HEK293 (cell line): ENCODE measurements at regions not wholly inside any gene's neighbourhood (a gene's known extent, or its start where the extent isn't known, plus 50 kb on each side); places are given as distances from the start of the nearest gene placed in this dataset.

Experiments
- CTCF ChIA-PET: fragments of 350-600 bp; formaldehyde crosslinking; extraction: SDS; loops from one replicate; lab custom pipeline; 2021; ENCODE audit warnings: antibody characterized with exemption; lab: Yijun Ruan, JAX
- POLR2A ChIA-PET: fragments of 300-600 bp; formaldehyde crosslinking; extraction: SDS; loops from one replicate; lab custom pipeline; 2020; ENCODE audit warnings: antibody characterized with exemption, inconsistent platforms; lab: Yijun Ruan, JAX
- H3K27ac ChIP-seq: fragments of 200-500 bp; sonication (Bioruptor generic); 2 replicates; pipeline ENCODE4 v1.5.1; 2014; ENCODE audit warnings: low read depth, low read length, control low read depth, inconsistent platforms; ENCODE audit errors: extremely low read depth
- H3K36me3 ChIP-seq, 2 experiments: fragments of 200-500 bp in 1 of 2; sonication (Bioruptor generic) in 1 of 2; 1 replicate in 1 of 2; 2 replicates in 1 of 2; pipeline ENCODE4 v1.5.1; 2014 to 2017; ENCODE audit warnings: inconsistent platforms in 2 of 2, low read length in 2 of 2; ENCODE audit not compliant: control insufficient read depth in 2 of 2, insufficient read depth in 1 of 2
- H3K4me1 ChIP-seq: fragments of 200-500 bp; sonication (Bioruptor generic); 2 replicates; pipeline ENCODE4 v1.5.1; 2014; ENCODE audit warnings: mild to moderate bottlenecking, low read length, inconsistent platforms; ENCODE audit not compliant: control insufficient read depth, insufficient read depth
- H3K4me3 ChIP-seq: 2 replicates; pipeline ENCODE4 v1.5.1; 2011; ENCODE audit warnings: low read depth, mild to moderate bottlenecking, control low read depth, low read length, moderate library complexity
- H3K9me3 ChIP-seq: fragments of 200-500 bp; sonication (Bioruptor generic); 2 replicates; pipeline ENCODE4 v1.5.1; 2014; ENCODE audit warnings: low read depth, low read length, inconsistent platforms; ENCODE audit not compliant: control insufficient read depth, insufficient read depth
- MEIS1 ChIP-seq: sonication (generic); formaldehyde crosslinking; IDR thresholded peaks from 2 replicates; pipeline ENCODE4 v1.8.1; 2022; ENCODE audit warnings: missing genetic modification reagents, mild to moderate bottlenecking, borderline replicate concordance
- SCRT1 ChIP-seq: fragments of 450-650 bp; formaldehyde crosslinking; IDR thresholded peaks from 2 replicates; pipeline ENCODE4 v1.5.1; 2016; ENCODE audit warnings: missing biosample characterization, missing genetic modification characterization, borderline replicate concordance
- TCF7L2 ChIP-seq: IDR thresholded peaks from 2 replicates; pipeline ENCODE4 v1.6.1; 2011; ENCODE audit warnings: low read depth, mild to moderate bottlenecking, inconsistent platforms, low read length, moderate library complexity, borderline replicate concordance
- ZNF112 ChIP-seq: fragments of 450-650 bp; formaldehyde crosslinking; IDR thresholded peaks from 2 replicates; pipeline ENCODE4 v1.5.0; 2017; ENCODE audit warnings: missing biosample characterization, missing genetic modification characterization
- ZNF133 ChIP-seq: fragments of 450-650 bp; formaldehyde crosslinking; IDR thresholded peaks from 2 replicates; pipeline ENCODE4 v1.5.1; 2016; ENCODE audit warnings: missing biosample characterization, missing genetic modification characterization
- ZNF157 ChIP-seq: fragments of 450-650 bp; formaldehyde crosslinking; IDR thresholded peaks from 2 replicates; pipeline ENCODE4 v1.5.1; 2016; ENCODE audit warnings: missing biosample characterization, missing genetic modification characterization
- ZNF221 ChIP-seq: fragments of 450-650 bp; formaldehyde crosslinking; IDR thresholded peaks from 2 replicates; pipeline ENCODE4 v1.5.1; 2017; ENCODE audit warnings: missing biosample characterization, missing genetic modification characterization, borderline replicate concordance
- ZNF23 ChIP-seq: fragments of 450-650 bp; formaldehyde crosslinking; IDR thresholded peaks from 2 replicates; pipeline ENCODE4 v1.5.1; 2016; ENCODE audit warnings: missing biosample characterization, missing genetic modification characterization, borderline replicate concordance
- ZNF24 ChIP-seq: fragments of 450-650 bp; formaldehyde crosslinking; IDR thresholded peaks from 2 replicates; pipeline ENCODE4 v1.5.1; 2016; ENCODE audit warnings: missing biosample characterization, missing genetic modification characterization
- ZNF248 ChIP-seq: fragments of 450-650 bp; formaldehyde crosslinking; IDR thresholded peaks from 2 replicates; pipeline ENCODE4 v1.5.1; 2017; ENCODE audit warnings: missing biosample characterization, missing genetic modification characterization
- ZNF274 ChIP-seq, 2 experiments: fragments of 200-500 bp in 1 of 2; fragments of 450-650 bp in 1 of 2; sonication (Bioruptor generic) in 1 of 2; formaldehyde crosslinking in 1 of 2; IDR thresholded peaks; 2 replicates each; pipeline versions ENCODE4 v1.5.1 to v1.6.1; 2014 to 2016; ENCODE audit warnings: borderline replicate concordance in 1 of 2, inconsistent platforms in 1 of 2, low read length in 1 of 2, missing biosample characterization in 1 of 2, missing genetic modification characterization in 1 of 2
- ZNF324 ChIP-seq: fragments of 450-650 bp; formaldehyde crosslinking; IDR thresholded peaks from 2 replicates; pipeline ENCODE4 v1.5.1; 2016; ENCODE audit warnings: missing biosample characterization, missing genetic modification characterization
- ZNF341 ChIP-seq: fragments of 450-650 bp; formaldehyde crosslinking; IDR thresholded peaks from 2 replicates; pipeline ENCODE4; 2016; ENCODE audit warnings: low read depth, missing biosample characterization, missing genetic modification characterization
- ZNF391 ChIP-seq: fragments of 450-650 bp; formaldehyde crosslinking; IDR thresholded peaks from 2 replicates; pipeline ENCODE4 v1.5.1; 2016; ENCODE audit warnings: low read depth, missing biosample characterization, missing genetic modification characterization, borderline replicate concordance
- ZNF423 ChIP-seq: fragments of 450-650 bp; formaldehyde crosslinking; IDR thresholded peaks from 2 replicates; pipeline ENCODE4 v1.5.1; 2016; ENCODE audit warnings: missing biosample characterization, missing genetic modification characterization
- ZNF48 ChIP-seq: fragments of 450-650 bp; formaldehyde crosslinking; IDR thresholded peaks from 2 replicates; pipeline ENCODE4 v1.5.1; 2016; ENCODE audit warnings: missing biosample characterization, missing genetic modification characterization
- ZNF501 ChIP-seq: fragments of 450-650 bp; formaldehyde crosslinking; IDR thresholded peaks from 2 replicates; pipeline ENCODE4 v1.5.1; 2016; ENCODE audit warnings: missing biosample characterization, missing genetic modification characterization
- ZNF571 ChIP-seq: fragments of 450-650 bp; formaldehyde crosslinking; IDR thresholded peaks from 2 replicates; pipeline ENCODE4 v1.5.0; 2017; ENCODE audit warnings: missing biosample characterization, missing genetic modification characterization
- ZNF623 ChIP-seq: fragments of 450-650 bp; formaldehyde crosslinking; IDR thresholded peaks from 2 replicates; pipeline ENCODE4 v1.5.1; 2016; ENCODE audit warnings: missing biosample characterization, missing genetic modification characterization
- ZNF626 ChIP-seq: fragments of 450-650 bp; sonication (Bioruptor Pico); formaldehyde crosslinking; IDR thresholded peaks from 2 replicates; pipeline ENCODE4 v1.5.1; 2018; ENCODE audit warnings: missing biosample characterization, missing genetic modification characterization, inconsistent platforms
- ZNF658 ChIP-seq: fragments of 450-650 bp; formaldehyde crosslinking; IDR thresholded peaks from 2 replicates; pipeline ENCODE4; 2016; ENCODE audit warnings: missing biosample characterization, missing genetic modification characterization
- ZNF701 ChIP-seq: fragments of 450-650 bp; formaldehyde crosslinking; IDR thresholded peaks from 2 replicates; pipeline ENCODE4 v1.5.1; 2016; ENCODE audit warnings: missing biosample characterization, missing genetic modification characterization
- ZXDB ChIP-seq: fragments of 450-650 bp; formaldehyde crosslinking; IDR thresholded peaks from 2 replicates; pipeline ENCODE4 v1.5.1; 2016; ENCODE audit warnings: missing biosample characterization, missing genetic modification characterization
- TF ChIP-seq, protein P1 (sequence below): fragments of 450-650 bp; formaldehyde crosslinking; IDR thresholded peaks from 2 replicates; pipeline ENCODE4 v1.5.1; 2016; ENCODE audit warnings: missing biosample characterization, missing genetic modification characterization
- TF ChIP-seq, protein P2 (sequence below): fragments of 450-650 bp; formaldehyde crosslinking; IDR thresholded peaks from 2 replicates; pipeline ENCODE4 v1.5.1; 2016; ENCODE audit warnings: missing biosample characterization, missing genetic modification characterization
- TF ChIP-seq, protein P3 (sequence below): fragments of 450-650 bp; formaldehyde crosslinking; IDR thresholded peaks from 2 replicates; pipeline ENCODE4 v1.5.1; 2016; ENCODE audit warnings: missing biosample characterization, missing genetic modification characterization, borderline replicate concordance

DNA sequence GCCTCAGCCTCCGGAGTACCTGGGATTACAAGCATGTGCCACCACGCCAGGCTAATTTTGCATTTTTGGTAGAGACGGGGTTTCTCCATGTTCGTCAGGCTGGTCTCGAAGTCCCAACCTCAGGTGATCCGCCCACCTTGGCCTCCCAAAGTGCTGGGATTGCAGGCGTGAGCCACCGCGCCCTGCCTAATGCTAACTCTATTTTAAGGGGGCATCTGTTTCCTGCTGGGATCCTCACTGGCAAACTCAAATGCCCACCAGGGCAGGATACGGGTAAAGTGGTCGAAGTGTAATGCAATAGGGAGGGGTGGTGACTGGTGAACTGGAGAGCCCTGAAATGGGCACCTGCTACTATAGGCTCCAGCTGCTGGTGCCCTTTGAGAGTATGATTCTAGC is 131.9 kb upstream of the ZNF217 start:
- Histone ChIP-seq H3K27ac (no peak overlapping the region), H3K4me1 (no peaks in the 10 kb centered on the region), H3K4me3 (no peak overlapping the region), H3K36me3 (no peaks in the 10 kb centered on the region), H3K9me3 (no peaks in the 10 kb centered on the region)
- CTCF ChIA-PET: interaction anchor here (0.6 kb wide), 1 partner anchor 146 kb away, joined by 8 read pairs; no protein-coding TSS in a partner anchor
- TF ChIP-seq ZNF133 (tag by site-specific recombination) (no peak), TCF7L2 (no peak), ZNF623 (tag by site-specific recombination) (no peak), ZNF701 (no peak)
- POLR2A ChIA-PET: no interaction called here

DNA sequence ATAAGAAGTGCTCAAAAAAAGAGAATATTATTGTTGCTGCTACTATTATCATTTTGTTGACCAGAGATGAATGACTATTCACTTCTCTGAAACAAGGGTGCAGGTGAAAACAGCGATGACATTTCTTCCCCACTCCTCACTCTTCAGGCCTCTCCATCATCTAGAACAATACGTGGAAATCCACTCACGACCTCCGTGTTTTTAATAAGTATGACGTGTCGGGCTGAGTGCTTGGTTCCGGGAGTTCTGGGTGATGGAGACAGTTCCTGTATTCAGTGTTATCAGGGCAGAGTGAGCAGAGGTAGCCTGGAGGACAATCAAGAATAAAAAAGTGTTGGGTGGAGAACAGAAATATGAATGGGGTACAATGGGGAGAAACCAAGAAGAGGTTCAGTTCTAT is 130.0 kb upstream of the ZNF217 start:
- POLR2A ChIA-PET: no interaction called here
- no peaks in the 10 kb centered on the region for H3K9me3 ChIP-seq
- no peaks in the 10 kb centered on the region for H3K36me3 ChIP-seq
- no peaks in the 10 kb centered on the region for H3K4me1 ChIP-seq
- no peak overlapping the region for H3K4me3 ChIP-seq
- TF ChIP-seq ZNF571 (tag by site-specific recombination): no peak
- TF ChIP-seq, protein P1, sequence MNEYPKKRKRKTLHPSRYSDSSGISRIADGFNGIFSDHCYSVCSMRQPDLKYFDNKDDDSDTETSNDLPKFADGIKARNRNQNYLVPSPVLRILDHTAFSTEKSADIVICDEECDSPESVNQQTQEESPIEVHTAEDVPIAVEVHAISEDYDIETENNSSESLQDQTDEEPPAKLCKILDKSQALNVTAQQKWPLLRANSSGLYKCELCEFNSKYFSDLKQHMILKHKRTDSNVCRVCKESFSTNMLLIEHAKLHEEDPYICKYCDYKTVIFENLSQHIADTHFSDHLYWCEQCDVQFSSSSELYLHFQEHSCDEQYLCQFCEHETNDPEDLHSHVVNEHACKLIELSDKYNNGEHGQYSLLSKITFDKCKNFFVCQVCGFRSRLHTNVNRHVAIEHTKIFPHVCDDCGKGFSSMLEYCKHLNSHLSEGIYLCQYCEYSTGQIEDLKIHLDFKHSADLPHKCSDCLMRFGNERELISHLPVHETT (tag by site-specific recombination): no peak
- TF ChIP-seq ZNF274 (IDR thresholded peaks at IDR 0.05; ENCODE audit: low read length): no peak
- TF ChIP-seq ZNF274 (tag by site-specific recombination; IDR thresholded peaks at IDR 0.05; ENCODE audit: borderline replicate concordance): no peak
- TF ChIP-seq ZNF324: no peak
- no peak for TF ChIP-seq ZNF423 (tag by site-specific recombination)
- no peak for TF ChIP-seq SCRT1 (tag by site-specific recombination)
- no peak for TF ChIP-seq ZNF157
- no peak for TF ChIP-seq ZNF112 (tag by site-specific recombination)
- no peak for TF ChIP-seq MEIS1 (CRISPR knock-in tag)
- no peak for TF ChIP-seq ZNF48 (tag by site-specific recombination)
- TF ChIP-seq ZNF248 (tag by site-specific recombination): no peak
- TF ChIP-seq ZNF221 (tag by site-specific recombination): no peak
- no peak for TF ChIP-seq ZNF23 (tag by site-specific recombination)
- TF ChIP-seq, protein P2, sequence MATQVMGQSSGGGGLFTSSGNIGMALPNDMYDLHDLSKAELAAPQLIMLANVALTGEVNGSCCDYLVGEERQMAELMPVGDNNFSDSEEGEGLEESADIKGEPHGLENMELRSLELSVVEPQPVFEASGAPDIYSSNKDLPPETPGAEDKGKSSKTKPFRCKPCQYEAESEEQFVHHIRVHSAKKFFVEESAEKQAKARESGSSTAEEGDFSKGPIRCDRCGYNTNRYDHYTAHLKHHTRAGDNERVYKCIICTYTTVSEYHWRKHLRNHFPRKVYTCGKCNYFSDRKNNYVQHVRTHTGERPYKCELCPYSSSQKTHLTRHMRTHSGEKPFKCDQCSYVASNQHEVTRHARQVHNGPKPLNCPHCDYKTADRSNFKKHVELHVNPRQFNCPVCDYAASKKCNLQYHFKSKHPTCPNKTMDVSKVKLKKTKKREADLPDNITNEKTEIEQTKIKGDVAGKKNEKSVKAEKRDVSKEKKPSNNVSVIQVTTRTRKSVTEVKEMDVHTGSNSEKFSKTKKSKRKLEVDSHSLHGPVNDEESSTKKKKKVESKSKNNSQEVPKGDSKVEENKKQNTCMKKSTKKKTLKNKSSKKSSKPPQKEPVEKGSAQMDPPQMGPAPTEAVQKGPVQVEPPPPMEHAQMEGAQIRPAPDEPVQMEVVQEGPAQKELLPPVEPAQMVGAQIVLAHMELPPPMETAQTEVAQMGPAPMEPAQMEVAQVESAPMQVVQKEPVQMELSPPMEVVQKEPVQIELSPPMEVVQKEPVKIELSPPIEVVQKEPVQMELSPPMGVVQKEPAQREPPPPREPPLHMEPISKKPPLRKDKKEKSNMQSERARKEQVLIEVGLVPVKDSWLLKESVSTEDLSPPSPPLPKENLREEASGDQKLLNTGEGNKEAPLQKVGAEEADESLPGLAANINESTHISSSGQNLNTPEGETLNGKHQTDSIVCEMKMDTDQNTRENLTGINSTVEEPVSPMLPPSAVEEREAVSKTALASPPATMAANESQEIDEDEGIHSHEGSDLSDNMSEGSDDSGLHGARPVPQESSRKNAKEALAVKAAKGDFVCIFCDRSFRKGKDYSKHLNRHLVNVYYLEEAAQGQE (tag by site-specific recombination): no peak
- TF ChIP-seq, all 188 proteins: peak for 0
- no peak overlapping the region for H3K27ac ChIP-seq
- CTCF ChIA-PET: no interaction called here

DNA sequence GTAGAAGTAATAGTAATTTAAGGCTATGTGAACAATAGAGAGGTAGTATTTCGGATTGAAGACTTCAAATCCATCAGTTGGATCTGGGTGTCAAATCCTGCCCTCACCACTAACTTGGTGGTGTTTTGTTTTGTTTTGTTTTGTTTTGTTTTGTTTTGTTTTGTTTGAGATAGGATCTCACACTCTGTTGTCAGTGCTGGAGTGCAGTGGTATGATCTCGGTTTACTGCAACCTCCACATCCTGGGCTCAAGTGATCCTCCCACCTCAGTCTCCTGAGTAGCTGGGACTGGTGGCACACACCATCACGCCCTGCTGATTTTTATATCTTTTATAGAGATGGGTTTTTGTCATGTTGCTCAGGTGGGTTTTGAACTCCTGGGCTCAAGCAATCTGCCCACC is 129.4 kb upstream of the ZNF217 start:
- TF ChIP-seq TCF7L2 (no peak), ZXDB (tag by site-specific recombination) (no peak), ZNF24 (tag by site-specific recombination) (no peak), ZNF658 (tag by site-specific recombination) (no peak), ZNF391 (tag by site-specific recombination) (no peak), ZNF501 (tag by site-specific recombination) (no peak), ZNF341 (tag by site-specific recombination) (no peak), ZNF626 (no peak)
- TF ChIP-seq, protein P3, sequence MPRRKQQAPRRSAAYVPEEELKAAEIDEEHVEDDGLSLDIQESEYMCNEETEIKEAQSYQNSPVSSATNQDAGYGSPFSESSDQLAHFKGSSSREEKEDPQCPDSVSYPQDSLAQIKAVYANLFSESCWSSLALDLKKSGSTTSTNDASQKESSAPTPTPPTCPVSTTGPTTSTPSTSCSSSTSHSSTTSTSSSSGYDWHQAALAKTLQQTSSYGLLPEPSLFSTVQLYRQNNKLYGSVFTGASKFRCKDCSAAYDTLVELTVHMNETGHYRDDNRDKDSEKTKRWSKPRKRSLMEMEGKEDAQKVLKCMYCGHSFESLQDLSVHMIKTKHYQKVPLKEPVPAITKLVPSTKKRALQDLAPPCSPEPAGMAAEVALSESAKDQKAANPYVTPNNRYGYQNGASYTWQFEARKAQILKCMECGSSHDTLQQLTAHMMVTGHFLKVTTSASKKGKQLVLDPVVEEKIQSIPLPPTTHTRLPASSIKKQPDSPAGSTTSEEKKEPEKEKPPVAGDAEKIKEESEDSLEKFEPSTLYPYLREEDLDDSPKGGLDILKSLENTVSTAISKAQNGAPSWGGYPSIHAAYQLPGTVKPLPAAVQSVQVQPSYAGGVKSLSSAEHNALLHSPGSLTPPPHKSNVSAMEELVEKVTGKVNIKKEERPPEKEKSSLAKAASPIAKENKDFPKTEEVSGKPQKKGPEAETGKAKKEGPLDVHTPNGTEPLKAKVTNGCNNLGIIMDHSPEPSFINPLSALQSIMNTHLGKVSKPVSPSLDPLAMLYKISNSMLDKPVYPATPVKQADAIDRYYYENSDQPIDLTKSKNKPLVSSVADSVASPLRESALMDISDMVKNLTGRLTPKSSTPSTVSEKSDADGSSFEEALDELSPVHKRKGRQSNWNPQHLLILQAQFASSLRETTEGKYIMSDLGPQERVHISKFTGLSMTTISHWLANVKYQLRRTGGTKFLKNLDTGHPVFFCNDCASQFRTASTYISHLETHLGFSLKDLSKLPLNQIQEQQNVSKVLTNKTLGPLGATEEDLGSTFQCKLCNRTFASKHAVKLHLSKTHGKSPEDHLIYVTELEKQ: no peak
- TF ChIP-seq, all 188 proteins: peak for 0
- Histone ChIP-seq H3K4me3 (no peak overlapping the region), H3K27ac (no peak overlapping the region), H3K36me3 (no peaks in the 10 kb centered on the region), H3K4me1 (no peaks in the 10 kb centered on the region), H3K9me3 (no peaks in the 10 kb centered on the region)
- ChIA-PET CTCF (interaction anchor here (0.6 to 0.7 kb wide), 2 partner anchors 13 to 191 kb away, joined by 3 read pairs; no protein-coding TSS in a partner anchor), POLR2A (no interaction called here)
